ENCODE measurements at regions not wholly inside any gene's neighbourhood (a gene's known extent, or its start where the extent isn't known, plus 50 kb on each side); places are given as distances from the start of the nearest gene placed in this dataset.

- no peak overlapping the region for H3K27ac Mint-ChIP-seq
- H3K9me3 Mint-ChIP-seq (ENCODE audit: low read depth), result no peaks in the 10 kb centered on the region
- DNase-seq (ENCODE audit: low spot score, unreplicated experiment), result no peak
- TF ChIP-seq, protein P1, sequence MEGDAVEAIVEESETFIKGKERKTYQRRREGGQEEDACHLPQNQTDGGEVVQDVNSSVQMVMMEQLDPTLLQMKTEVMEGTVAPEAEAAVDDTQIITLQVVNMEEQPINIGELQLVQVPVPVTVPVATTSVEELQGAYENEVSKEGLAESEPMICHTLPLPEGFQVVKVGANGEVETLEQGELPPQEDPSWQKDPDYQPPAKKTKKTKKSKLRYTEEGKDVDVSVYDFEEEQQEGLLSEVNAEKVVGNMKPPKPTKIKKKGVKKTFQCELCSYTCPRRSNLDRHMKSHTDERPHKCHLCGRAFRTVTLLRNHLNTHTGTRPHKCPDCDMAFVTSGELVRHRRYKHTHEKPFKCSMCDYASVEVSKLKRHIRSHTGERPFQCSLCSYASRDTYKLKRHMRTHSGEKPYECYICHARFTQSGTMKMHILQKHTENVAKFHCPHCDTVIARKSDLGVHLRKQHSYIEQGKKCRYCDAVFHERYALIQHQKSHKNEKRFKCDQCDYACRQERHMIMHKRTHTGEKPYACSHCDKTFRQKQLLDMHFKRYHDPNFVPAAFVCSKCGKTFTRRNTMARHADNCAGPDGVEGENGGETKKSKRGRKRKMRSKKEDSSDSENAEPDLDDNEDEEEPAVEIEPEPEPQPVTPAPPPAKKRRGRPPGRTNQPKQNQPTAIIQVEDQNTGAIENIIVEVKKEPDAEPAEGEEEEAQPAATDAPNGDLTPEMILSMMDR (IDR thresholded peaks at IDR 0.05; ENCODE audit: unreplicated experiment), result no peak
- H3K4me1 Mint-ChIP-seq (ENCODE audit: low read depth), result no peaks in the 10 kb centered on the region
- no peak overlapping the region for H3K4me3 Mint-ChIP-seq (ENCODE audit: low read depth)
- H3K27me3 Mint-ChIP-seq, result peaks cover 2% of the 10 kb centered on the region
- no peaks in the 10 kb centered on the region for H3K36me3 Mint-ChIP-seq (ENCODE audit: insufficient read depth)
Measured at GRCh38 chr5:159784993-159785392, 131.3 kb upstream of the ADRA1B start.

DNA sequence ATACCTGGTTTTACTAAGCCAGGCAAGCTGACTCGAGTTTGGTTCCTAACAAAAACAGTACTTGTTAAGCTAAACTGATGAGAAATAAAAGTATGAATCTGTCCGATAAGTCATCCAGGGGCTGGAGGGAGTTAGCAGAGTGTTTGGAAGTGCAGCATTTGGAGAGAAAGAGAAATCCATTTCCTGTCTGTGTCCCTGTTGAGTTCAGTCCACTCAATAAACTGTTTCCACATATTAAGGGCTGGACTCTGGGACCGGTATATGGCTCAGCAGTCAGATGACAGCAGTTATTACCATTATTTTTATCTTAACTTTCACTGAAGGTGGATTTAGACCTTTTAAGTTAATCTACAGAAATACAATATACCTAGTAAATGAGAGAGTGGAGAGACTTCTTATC is 130.6 kb upstream of the ADRA1B start:
- no peaks in the 10 kb centered on the region for H3K4me1 Mint-ChIP-seq (ENCODE audit: low read depth)
- no peak overlapping the region for H3K27ac Mint-ChIP-seq
- no peak for DNase-seq (ENCODE audit: low spot score, unreplicated experiment)
- H3K36me3 Mint-ChIP-seq (ENCODE audit: insufficient read depth), result no peaks in the 10 kb centered on the region
- no peaks in the 10 kb centered on the region for H3K9me3 Mint-ChIP-seq (ENCODE audit: low read depth)
- peaks cover 2% of the 10 kb centered on the region for H3K27me3 Mint-ChIP-seq
- no peak overlapping the region for H3K4me3 Mint-ChIP-seq (ENCODE audit: low read depth)
- TF ChIP-seq, protein P1 (IDR thresholded peaks at IDR 0.05; ENCODE audit: unreplicated experiment), result no peak

- TF ChIP-seq, protein P1 (IDR thresholded peaks at IDR 0.05; ENCODE audit: unreplicated experiment), result no peak
- Mint-ChIP-seq H3K9me3 (ENCODE audit: low read depth) (no peaks in the 10 kb centered on the region), H3K27me3 (peaks cover 2% of the 10 kb centered on the region), H3K4me3 (ENCODE audit: low read depth) (no peak overlapping the region), H3K36me3 (ENCODE audit: insufficient read depth) (no peaks in the 10 kb centered on the region), H3K27ac (no peak overlapping the region), H3K4me1 (ENCODE audit: low read depth) (no peaks in the 10 kb centered on the region)
- no peak for DNase-seq (ENCODE audit: low spot score, unreplicated experiment)
Measured at GRCh38 chr5:159786201-159786600, 130.1 kb upstream of the ADRA1B start.

DNA sequence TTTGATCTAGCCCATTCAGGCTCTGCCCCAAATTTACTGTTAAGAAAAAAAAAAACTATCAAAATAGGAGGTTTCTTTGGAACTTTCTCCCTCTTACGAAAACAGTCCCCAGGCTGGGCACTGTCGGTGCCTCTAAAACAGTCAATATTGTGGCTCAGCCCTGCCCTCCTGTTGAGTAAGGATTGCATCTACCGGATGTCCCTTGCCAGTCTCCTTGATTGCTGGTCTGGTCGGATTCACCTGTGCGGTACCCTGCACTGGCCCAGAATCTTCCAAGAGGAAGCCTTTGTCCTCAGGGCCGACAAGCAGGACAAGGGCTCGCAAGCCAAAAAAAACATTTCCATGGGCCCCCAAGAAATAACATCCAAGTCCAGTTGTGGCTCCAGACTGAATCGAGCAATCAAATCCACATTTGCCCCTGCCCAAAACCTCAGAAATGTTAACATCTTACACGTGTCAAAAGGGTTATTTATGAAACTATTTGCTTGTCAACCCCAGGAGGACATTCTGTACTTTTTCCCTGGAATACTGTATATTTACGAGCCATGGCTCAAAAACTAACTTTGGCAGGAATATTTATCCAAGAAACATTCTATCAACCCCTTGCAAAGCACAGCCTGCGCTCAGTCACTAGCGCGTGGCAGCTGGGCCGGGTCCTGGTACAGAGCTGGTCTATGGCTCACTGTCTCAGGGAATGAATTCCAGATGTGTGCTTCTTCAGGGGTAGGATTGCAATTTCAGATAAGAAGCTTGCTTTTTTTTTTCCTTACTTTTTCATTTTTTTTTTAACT is 129.2 kb upstream of the ADRA1B start:
- Mint-ChIP-seq H3K27me3 (peaks cover 6% of the 10 kb centered on the region), H3K9me3 (ENCODE audit: low read depth) (no peaks in the 10 kb centered on the region), H3K4me1 (ENCODE audit: low read depth) (no peaks in the 10 kb centered on the region), H3K4me3 (ENCODE audit: low read depth) (no peak overlapping the region), H3K27ac (no peak overlapping the region), H3K36me3 (ENCODE audit: insufficient read depth) (no peaks in the 10 kb centered on the region)
- no peak for DNase-seq (ENCODE audit: low spot score, unreplicated experiment)
- TF ChIP-seq, protein P1 (IDR thresholded peaks at IDR 0.05; ENCODE audit: unreplicated experiment), result no peak

DNA sequence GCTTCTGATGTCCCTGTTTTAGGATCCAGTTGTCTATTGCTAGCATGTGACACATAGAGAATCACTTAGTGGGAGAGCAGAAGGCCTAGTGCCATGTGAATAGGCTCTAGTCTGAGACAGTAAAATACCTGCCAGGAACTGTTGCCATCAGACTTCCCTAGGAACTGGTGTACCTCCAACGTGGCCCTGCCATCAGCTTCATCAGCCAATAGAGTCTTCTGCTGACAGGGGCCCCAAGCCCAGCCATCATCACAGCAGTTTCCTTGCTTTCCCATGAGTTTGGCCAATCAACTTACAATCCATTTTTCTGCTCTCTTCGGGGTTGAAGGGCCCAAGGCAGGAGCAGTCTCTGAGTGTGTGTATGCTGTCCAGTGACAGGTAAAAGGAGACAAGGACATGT is 128.4 kb upstream of the ADRA1B start:
- H3K36me3 Mint-ChIP-seq (ENCODE audit: insufficient read depth), result no peaks in the 10 kb centered on the region
- H3K4me1 Mint-ChIP-seq (ENCODE audit: low read depth), result no peaks in the 10 kb centered on the region
- H3K27me3 Mint-ChIP-seq, result peaks cover 6% of the 10 kb centered on the region
- H3K27ac Mint-ChIP-seq, result no peak overlapping the region
- no peaks in the 10 kb centered on the region for H3K9me3 Mint-ChIP-seq (ENCODE audit: low read depth)
- no peak overlapping the region for H3K4me3 Mint-ChIP-seq (ENCODE audit: low read depth)
- DNase-seq (ENCODE audit: low spot score, unreplicated experiment), result no peak
- TF ChIP-seq, protein P1 (IDR thresholded peaks at IDR 0.05; ENCODE audit: unreplicated experiment), result no peak
